ENCODE measurements at regions not wholly inside any gene's neighbourhood (a gene's known extent, or its start where the extent isn't known, plus 50 kb on each side); places are given as distances from the start of the nearest gene placed in this dataset.

DNA sequence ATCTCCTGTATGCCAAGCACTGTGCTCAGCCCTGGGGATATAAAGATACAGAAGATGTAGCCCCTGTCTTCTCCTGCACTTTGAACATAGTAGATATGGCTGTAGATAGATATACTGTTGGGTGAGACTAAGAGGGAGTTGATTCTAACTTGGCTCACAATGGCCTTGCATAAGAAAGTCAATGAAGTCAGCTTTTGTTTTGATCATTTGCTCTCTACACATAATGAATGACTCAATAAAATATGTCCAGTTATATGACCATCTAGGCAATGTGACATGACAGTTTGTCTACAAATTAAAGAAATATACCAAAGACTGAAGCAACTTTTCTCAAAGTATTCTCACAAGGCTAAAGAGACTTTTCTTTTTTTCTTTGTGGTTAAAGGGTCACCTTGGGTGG lies 147.6 kb upstream of the DIPK2B start:
- DNase-seq, result no peak
- Histone ChIP-seq H3K4me1 (no peaks in the 10 kb centered on the region), H3K27ac (no peak overlapping the region), H3K9me3 (no peaks in the 10 kb centered on the region), H3K4me3 (no peak overlapping the region), H3K36me3 (no peaks in the 10 kb centered on the region), H3K9ac (ENCODE audit: low read depth in 2 of 2, low read length in 2 of 2) (no peak overlapping the region), H3K27me3 (no peaks in the 10 kb centered on the region)
- intact Hi-C loops (cut with DNase I), result no loop called here
- TF ChIP-seq, protein P1, sequence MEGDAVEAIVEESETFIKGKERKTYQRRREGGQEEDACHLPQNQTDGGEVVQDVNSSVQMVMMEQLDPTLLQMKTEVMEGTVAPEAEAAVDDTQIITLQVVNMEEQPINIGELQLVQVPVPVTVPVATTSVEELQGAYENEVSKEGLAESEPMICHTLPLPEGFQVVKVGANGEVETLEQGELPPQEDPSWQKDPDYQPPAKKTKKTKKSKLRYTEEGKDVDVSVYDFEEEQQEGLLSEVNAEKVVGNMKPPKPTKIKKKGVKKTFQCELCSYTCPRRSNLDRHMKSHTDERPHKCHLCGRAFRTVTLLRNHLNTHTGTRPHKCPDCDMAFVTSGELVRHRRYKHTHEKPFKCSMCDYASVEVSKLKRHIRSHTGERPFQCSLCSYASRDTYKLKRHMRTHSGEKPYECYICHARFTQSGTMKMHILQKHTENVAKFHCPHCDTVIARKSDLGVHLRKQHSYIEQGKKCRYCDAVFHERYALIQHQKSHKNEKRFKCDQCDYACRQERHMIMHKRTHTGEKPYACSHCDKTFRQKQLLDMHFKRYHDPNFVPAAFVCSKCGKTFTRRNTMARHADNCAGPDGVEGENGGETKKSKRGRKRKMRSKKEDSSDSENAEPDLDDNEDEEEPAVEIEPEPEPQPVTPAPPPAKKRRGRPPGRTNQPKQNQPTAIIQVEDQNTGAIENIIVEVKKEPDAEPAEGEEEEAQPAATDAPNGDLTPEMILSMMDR (IDR thresholded peaks at IDR 0.05), result no peak

DNA sequence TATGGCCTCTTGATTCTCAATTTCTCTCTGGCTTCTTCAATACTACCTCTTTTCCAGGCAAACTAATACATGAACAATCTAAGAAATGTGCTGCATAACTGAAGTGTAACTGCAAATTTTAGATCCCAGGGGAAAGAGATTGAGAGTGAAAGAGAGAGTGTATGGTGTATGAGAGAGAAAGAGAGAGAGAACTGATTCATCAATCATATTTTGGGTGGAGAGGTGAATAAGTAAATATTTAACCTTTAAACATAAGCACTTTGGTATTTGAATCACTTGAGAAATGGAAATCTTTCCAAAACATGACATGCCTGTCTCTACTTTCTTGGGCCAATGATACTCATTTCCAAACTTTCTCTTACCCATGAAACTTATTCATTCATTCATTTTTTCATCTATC lies 147.2 kb upstream of the DIPK2B start:
- Histone ChIP-seq H3K4me1 (no peaks in the 10 kb centered on the region), H3K4me3 (no peak overlapping the region), H3K27ac (no peak overlapping the region), H3K27me3 (no peaks in the 10 kb centered on the region), H3K9me3 (no peaks in the 10 kb centered on the region), H3K9ac (ENCODE audit: low read depth in 2 of 2, low read length in 2 of 2) (no peak overlapping the region), H3K36me3 (no peaks in the 10 kb centered on the region)
- no peak for DNase-seq
- TF ChIP-seq, protein P1 (IDR thresholded peaks at IDR 0.05), result no peak
- intact Hi-C loops (cut with DNase I), result no loop called here

DNA sequence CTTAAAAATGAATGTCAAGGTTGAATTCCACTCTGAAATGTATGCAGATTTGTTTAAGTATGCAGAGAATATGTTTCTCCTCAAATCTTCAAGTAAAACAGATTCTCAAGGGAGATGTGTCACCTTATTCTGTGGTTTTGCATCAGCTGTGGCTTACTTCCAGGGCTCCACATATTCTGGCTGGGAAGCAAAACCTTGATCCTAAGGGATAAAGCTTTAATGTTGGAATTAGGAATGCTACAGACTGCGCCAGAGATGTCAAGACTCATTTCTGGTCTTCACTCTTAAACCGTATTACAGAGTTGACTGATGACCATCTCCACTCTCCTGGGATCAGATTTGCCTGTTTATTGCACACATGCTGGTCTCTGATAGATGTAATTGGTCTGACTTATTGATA lies 143.9 kb upstream of the DIPK2B start:
- intact Hi-C loops (cut with DNase I), result no loop called here
- Histone ChIP-seq H3K36me3 (no peaks in the 10 kb centered on the region), H3K9me3 (no peaks in the 10 kb centered on the region), H3K4me1 (no peaks in the 10 kb centered on the region), H3K4me3 (no peak overlapping the region), H3K27ac (no peak overlapping the region), H3K9ac (ENCODE audit: low read depth in 2 of 2, low read length in 2 of 2) (no peak overlapping the region), H3K27me3 (no peaks in the 10 kb centered on the region)
- TF ChIP-seq, protein P1 (IDR thresholded peaks at IDR 0.05), result no peak
- no peak for DNase-seq

DNA sequence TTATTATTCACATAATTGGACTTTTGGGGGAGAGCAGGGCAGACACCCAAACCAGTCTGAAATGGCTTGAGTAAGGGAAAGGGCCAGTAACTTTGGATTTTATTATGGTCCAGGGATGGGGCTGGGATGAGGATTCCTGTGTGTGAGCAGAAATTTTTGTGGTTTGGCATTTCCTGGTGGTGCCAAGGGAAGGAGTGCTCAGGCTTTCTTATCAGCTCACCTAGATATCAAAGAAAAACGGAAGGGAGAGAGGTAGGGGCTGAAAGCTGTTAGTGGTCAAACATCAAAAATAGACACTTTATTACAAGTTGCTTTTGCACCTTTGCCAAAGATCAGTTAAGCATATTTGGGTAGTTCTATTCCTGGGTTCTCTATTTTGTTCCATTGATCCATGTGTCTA lies 128.5 kb upstream of the DIPK2B start:
- H3K27ac ChIP-seq, result no peak overlapping the region
- DNase-seq, result no peak
- TF ChIP-seq, protein P1 (IDR thresholded peaks at IDR 0.05), result no peak
- peaks cover 4% of the 10 kb centered on the region for H3K27me3 ChIP-seq
- H3K4me3 ChIP-seq, result no peak overlapping the region
- no peaks in the 10 kb centered on the region for H3K4me1 ChIP-seq
- intact Hi-C loops (cut with DNase I), result loop anchor here (10.0 kb wide), 1 partner anchor 1046 kb away; no protein-coding TSS in a partner anchor
- no peaks in the 10 kb centered on the region for H3K9me3 ChIP-seq
- no peaks in the 10 kb centered on the region for H3K36me3 ChIP-seq
- H3K9ac ChIP-seq (ENCODE audit: low read depth in 2 of 2, low read length in 2 of 2), result no peak overlapping the region

DNA sequence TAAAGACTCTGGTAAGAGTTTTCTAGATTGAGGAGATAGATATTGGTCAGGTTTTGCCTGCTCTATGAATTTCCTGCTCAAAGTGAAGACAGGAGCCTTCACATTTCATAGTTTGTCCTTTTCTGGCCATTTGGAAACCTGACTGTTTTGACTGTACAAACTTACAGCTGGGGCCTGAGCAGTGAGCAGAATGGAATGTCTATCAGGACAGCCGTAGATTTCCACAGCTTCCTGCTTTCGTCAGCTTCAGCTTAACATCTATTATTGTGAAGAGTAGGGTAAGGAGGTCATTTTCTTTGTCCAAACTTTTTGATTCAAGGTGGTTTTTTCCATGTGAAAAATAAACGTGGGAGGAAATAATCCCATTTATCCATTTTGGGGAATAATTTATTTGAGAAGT lies 124.3 kb upstream of the DIPK2B start:
- intact Hi-C loops (cut with DNase I), result loop anchor here (10.0 kb wide), 1 partner anchor 1050 kb away; no protein-coding TSS in a partner anchor
- TF ChIP-seq, protein P1 (IDR thresholded peaks at IDR 0.05), result no peak
- peaks cover 4% of the 10 kb centered on the region for H3K27me3 ChIP-seq

More for the DNA sequence above, 124.3 kb upstream of the DIPK2B start:
- no peak for DNase-seq
- H3K9ac ChIP-seq (ENCODE audit: low read depth in 2 of 2, low read length in 2 of 2), result no peak overlapping the region
- no peaks in the 10 kb centered on the region for H3K9me3 ChIP-seq
- no peaks in the 10 kb centered on the region for H3K36me3 ChIP-seq
- H3K4me3 ChIP-seq, result no peak overlapping the region
- no peak overlapping the region for H3K27ac ChIP-seq
- no peaks in the 10 kb centered on the region for H3K4me1 ChIP-seq

Measured in colonic mucosa (tissue), 4 donors.